ENCODE measurements at regions not wholly inside any gene's neighbourhood (a gene's known extent, or its start where the extent isn't known, plus 50 kb on each side); places are given as distances from the start of the nearest gene placed in this dataset.

DNA sequence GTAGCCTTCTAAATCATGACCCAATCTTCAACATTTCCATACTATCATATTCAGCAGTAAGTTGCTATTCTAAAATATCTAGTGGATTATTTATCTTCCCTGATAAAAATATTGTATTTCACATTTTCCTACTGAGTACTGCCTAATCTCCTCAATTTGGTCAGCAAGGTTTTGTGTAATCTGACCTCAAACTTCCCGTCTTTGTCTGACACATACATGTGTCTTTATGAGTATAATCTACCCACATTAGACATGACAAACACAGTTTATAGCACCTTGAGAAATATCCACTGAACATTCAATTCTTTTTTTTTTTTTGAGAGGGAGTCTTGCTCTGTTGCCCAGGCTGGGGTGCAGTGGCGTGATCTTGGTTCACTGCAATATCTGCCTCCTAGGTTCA, 113.7 kb upstream of the LUZP2 start:
- TF ChIP-seq, protein P1, sequence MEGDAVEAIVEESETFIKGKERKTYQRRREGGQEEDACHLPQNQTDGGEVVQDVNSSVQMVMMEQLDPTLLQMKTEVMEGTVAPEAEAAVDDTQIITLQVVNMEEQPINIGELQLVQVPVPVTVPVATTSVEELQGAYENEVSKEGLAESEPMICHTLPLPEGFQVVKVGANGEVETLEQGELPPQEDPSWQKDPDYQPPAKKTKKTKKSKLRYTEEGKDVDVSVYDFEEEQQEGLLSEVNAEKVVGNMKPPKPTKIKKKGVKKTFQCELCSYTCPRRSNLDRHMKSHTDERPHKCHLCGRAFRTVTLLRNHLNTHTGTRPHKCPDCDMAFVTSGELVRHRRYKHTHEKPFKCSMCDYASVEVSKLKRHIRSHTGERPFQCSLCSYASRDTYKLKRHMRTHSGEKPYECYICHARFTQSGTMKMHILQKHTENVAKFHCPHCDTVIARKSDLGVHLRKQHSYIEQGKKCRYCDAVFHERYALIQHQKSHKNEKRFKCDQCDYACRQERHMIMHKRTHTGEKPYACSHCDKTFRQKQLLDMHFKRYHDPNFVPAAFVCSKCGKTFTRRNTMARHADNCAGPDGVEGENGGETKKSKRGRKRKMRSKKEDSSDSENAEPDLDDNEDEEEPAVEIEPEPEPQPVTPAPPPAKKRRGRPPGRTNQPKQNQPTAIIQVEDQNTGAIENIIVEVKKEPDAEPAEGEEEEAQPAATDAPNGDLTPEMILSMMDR (IDR thresholded peaks at IDR 0.05) = no peak
- no peak for TF ChIP-seq POLR2A (IDR thresholded peaks at IDR 0.05)
